GM06990 (cell line): ENCODE measurements at regions not wholly inside any gene's neighbourhood (a gene's known extent, or its start where the extent isn't known, plus 50 kb on each side); places are given as distances from the start of the nearest gene placed in this dataset.

ENCODE experiments used
- DNase-seq: peaks from one replicate; pipeline ENCODE4 v3.0.0-alpha.2; 2011; ENCODE audit not compliant: insufficient read length; ENCODE audit errors: extremely low read depth
- H3K27me3 ChIP-seq: replicated peaks from 2 replicates; pipeline ENCODE4 v1.6.0; 2011; ENCODE audit warnings: low read length; ENCODE audit not compliant: control insufficient read depth, insufficient read depth
- H3K36me3 ChIP-seq: 2 replicates; pipeline ENCODE4 v1.5.1; 2011; ENCODE audit warnings: low read length; ENCODE audit not compliant: control insufficient read depth, insufficient read depth
- H3K4me3 ChIP-seq: replicated peaks from 2 replicates; pipeline ENCODE4 v1.5.1; 2011; ENCODE audit warnings: low read depth, mild to moderate bottlenecking, control low read depth, low read length
- CTCF ChIP-seq: IDR thresholded peaks from 2 replicates; pipeline ENCODE4 v1.5.1; 2011; ENCODE audit warnings: low read length, control low read depth, mild to moderate bottlenecking, inconsistent platforms; ENCODE audit not compliant: insufficient read depth, poor library complexity, severe bottlenecking

GRCh38 chr4:25578432-25578831, 77.2 kb upstream of the SLC34A2 start:
- TF ChIP-seq CTCF: no peak
- Histone ChIP-seq H3K4me3 (no peak overlapping the region), H3K27me3 (no peaks in the 10 kb centered on the region; the same call in none of the 2 replicates), H3K36me3 (no peaks in the 10 kb centered on the region)
- DNase-seq: no peak

GRCh38 chr4:25580633-25581467, 74.8 kb upstream of the SLC34A2 start:
- H3K36me3 ChIP-seq: no peaks in the 10 kb centered on the region
- DNase-seq: no peak
- no peak for TF ChIP-seq CTCF
- H3K27me3 ChIP-seq: no peaks in the 10 kb centered on the region; the same call in none of the 2 replicates
- H3K4me3 ChIP-seq: no peak overlapping the region

GRCh38 chr4:25585901-25586523, 69.6 kb upstream of the SLC34A2 start:
- no peaks in the 10 kb centered on the region for H3K27me3 ChIP-seq
- TF ChIP-seq CTCF: no peak
- H3K36me3 ChIP-seq: no peaks in the 10 kb centered on the region
- DNase-seq: no peak
- H3K4me3 ChIP-seq: no peak overlapping the region

- Histone ChIP-seq H3K4me3 (no peak overlapping the region), H3K27me3 (no peaks in the 10 kb centered on the region), H3K36me3 (no peaks in the 10 kb centered on the region)
- no peak for TF ChIP-seq CTCF
- DNase-seq: no peak
Observed at GRCh38 chr4:25588206-25588605, 67.4 kb upstream of the SLC34A2 start.

- TF ChIP-seq CTCF: no peak
- no peak for DNase-seq
- no peaks in the 10 kb centered on the region for H3K27me3 ChIP-seq
- no peaks in the 10 kb centered on the region for H3K36me3 ChIP-seq
- no peak overlapping the region for H3K4me3 ChIP-seq
Observed at GRCh38 chr4:25590171-25590570, 65.5 kb upstream of the SLC34A2 start.

GRCh38 chr4:25592736-25593135, 62.9 kb upstream of the SLC34A2 start:
- no peaks in the 10 kb centered on the region for H3K27me3 ChIP-seq
- no peak for TF ChIP-seq CTCF
- no peaks in the 10 kb centered on the region for H3K36me3 ChIP-seq
- no peak for DNase-seq
- no peak overlapping the region for H3K4me3 ChIP-seq
